ENCODE measurements at regions not wholly inside any gene's neighbourhood (a gene's known extent, or its start where the extent isn't known, plus 50 kb on each side); places are given as distances from the start of the nearest gene placed in this dataset.

- TF ChIP-seq ZNF17 (CRISPR knock-in tag; IDR thresholded peaks at IDR 0.05) (no peak), POLR2A (IDR thresholded peaks at IDR 0.05; ENCODE audit: insufficient read depth in 1 of 2, low read depth in 2 of 2, low read length in 2 of 2) (no peak), HNRNPLL (IDR thresholded peaks at IDR 0.05; ENCODE audit: low read depth, low read length, poor library complexity, severe bottlenecking) (no peak), CBX5 (CRISPR knock-in tag; IDR thresholded peaks at IDR 0.05; ENCODE audit: borderline replicate concordance) (no peak), MYC (CRISPR knock-in tag; IDR thresholded peaks at IDR 0.05; ENCODE audit: borderline replicate concordance) (no peak), CTCF (CRISPR knock-in tag; IDR thresholded peaks at IDR 0.05) (no peak), SNRNP70 (IDR thresholded peaks at IDR 0.05; ENCODE audit: low read depth, low read length) (no peak), ZFAT (CRISPR knock-in tag; conservative IDR thresholded peaks at IDR 0.05) (no peak), MXI1 (IDR thresholded peaks at IDR 0.05; ENCODE audit: borderline replicate concordance, low read depth, low read length) (no peak), ZNF761 (CRISPR knock-in tag; conservative IDR thresholded peaks at IDR 0.05) (no peak)
- TF ChIP-seq, protein P1, sequence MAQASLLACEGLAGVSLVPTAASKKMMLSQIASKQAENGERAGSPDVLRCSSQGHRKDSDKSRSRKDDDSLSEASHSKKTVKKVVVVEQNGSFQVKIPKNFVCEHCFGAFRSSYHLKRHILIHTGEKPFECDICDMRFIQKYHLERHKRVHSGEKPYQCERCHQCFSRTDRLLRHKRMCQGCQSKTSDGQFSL (CRISPR knock-in tag; IDR thresholded peaks at IDR 0.05), result no peak
These were observed 373.3 kb upstream of the EDIL3 start for GRCh38 chr5:84758008-84758407.

Data from HepG2 (cell line).